PFSK-1 (cell line): ENCODE measurements at regions not wholly inside any gene's neighbourhood (a gene's known extent, or its start where the extent isn't known, plus 50 kb on each side); places are given as distances from the start of the nearest gene placed in this dataset.

Experiments used
- FOXP2 ChIP-seq: optimal IDR thresholded peaks from 2 replicates; pipeline ENCODE3; 2011; ENCODE audit warnings: borderline replicate concordance, control low read depth, inconsistent platforms; ENCODE audit not compliant: insufficient read depth; ENCODE audit errors: extremely low read length, extremely low read depth
- POLR2AphosphoS5 ChIP-seq: IDR thresholded peaks from 2 replicates; pipeline ENCODE4 v1.6.1; 2012; ENCODE audit warnings: low read depth, mild to moderate bottlenecking, control low read depth, low read length, moderate library complexity
- SIN3A ChIP-seq: IDR thresholded peaks from 2 replicates; pipeline ENCODE4 v1.6.1; 2012; ENCODE audit warnings: mild to moderate bottlenecking, low read length, moderate library complexity, borderline replicate concordance; ENCODE audit not compliant: insufficient read depth
- TAF1 ChIP-seq: IDR thresholded peaks from 2 replicates; pipeline ENCODE4 v1.6.1; 2012; ENCODE audit warnings: low read length, control low read depth, borderline replicate concordance; ENCODE audit not compliant: insufficient read depth
- TF ChIP-seq, protein P1 (sequence below), 2 experiments: IDR thresholded peaks; 2 replicates each; pipeline versions ENCODE4 v1.6.1 to v1.8.0; 2011 to 2012; ENCODE audit warnings: low read depth in 2 of 2, low read length in 2 of 2, control low read depth in 1 of 2, inconsistent platforms in 1 of 2, mild to moderate bottlenecking in 1 of 2, moderate library complexity in 1 of 2; ENCODE audit not compliant: insufficient read depth in 1 of 2

DNA sequence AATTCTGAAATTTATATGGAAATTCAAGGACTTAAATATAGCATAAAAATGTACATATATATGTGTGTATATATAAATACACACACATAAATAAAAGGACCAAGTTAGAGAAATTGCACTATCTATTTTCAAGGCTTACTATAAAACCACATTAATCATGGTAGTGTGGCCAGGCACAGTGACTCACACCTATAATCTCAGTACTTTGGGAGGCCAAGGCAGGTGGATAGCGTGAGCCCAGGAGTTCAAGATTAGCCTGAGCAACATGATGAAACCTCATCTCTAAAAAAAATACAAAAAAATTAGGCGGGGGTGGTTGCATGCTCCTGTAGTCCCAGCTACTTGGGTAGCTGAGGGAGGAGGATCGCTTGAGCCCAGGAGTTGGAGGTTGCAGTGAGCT is 171.4 kb upstream of the GORAB start:
- TF ChIP-seq TAF1: no peak
- no peak for TF ChIP-seq POLR2AphosphoS5
- no peak for TF ChIP-seq FOXP2
- TF ChIP-seq, protein P1, sequence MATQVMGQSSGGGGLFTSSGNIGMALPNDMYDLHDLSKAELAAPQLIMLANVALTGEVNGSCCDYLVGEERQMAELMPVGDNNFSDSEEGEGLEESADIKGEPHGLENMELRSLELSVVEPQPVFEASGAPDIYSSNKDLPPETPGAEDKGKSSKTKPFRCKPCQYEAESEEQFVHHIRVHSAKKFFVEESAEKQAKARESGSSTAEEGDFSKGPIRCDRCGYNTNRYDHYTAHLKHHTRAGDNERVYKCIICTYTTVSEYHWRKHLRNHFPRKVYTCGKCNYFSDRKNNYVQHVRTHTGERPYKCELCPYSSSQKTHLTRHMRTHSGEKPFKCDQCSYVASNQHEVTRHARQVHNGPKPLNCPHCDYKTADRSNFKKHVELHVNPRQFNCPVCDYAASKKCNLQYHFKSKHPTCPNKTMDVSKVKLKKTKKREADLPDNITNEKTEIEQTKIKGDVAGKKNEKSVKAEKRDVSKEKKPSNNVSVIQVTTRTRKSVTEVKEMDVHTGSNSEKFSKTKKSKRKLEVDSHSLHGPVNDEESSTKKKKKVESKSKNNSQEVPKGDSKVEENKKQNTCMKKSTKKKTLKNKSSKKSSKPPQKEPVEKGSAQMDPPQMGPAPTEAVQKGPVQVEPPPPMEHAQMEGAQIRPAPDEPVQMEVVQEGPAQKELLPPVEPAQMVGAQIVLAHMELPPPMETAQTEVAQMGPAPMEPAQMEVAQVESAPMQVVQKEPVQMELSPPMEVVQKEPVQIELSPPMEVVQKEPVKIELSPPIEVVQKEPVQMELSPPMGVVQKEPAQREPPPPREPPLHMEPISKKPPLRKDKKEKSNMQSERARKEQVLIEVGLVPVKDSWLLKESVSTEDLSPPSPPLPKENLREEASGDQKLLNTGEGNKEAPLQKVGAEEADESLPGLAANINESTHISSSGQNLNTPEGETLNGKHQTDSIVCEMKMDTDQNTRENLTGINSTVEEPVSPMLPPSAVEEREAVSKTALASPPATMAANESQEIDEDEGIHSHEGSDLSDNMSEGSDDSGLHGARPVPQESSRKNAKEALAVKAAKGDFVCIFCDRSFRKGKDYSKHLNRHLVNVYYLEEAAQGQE (IDR thresholded peaks at IDR 0.05; ENCODE audit: insufficient read depth in 1 of 2, low read depth in 2 of 2, low read length in 2 of 2): no peak
- TF ChIP-seq SIN3A: no peak

DNA sequence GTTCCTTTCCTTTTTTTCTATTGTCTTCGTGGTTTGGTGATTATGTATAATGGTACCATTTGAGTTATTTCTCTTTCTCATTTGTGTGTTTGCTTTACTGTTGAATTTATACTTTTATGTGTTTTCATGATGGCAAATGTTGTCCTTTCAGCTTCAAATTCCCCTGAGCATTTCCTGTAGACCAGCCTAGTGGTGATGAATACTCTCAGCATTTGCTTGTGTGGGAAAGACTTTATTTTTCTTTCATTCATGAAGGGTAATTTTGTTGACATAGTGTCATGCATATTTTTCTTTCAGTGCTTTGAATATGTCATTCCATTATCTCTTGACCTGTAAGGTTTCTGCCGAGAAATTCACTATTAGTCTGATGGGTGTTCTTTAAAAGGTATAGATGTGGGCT is 166.6 kb upstream of the GORAB start:
- TF ChIP-seq POLR2AphosphoS5: no peak
- no peak for TF ChIP-seq FOXP2
- no peak for TF ChIP-seq SIN3A
- TF ChIP-seq, protein P1 (IDR thresholded peaks at IDR 0.05; ENCODE audit: insufficient read depth in 1 of 2, low read depth in 2 of 2, low read length in 2 of 2): no peak
- TF ChIP-seq TAF1: no peak

- TF ChIP-seq POLR2AphosphoS5 (no peak), SIN3A (no peak), FOXP2 (no peak), TAF1 (no peak)
- TF ChIP-seq, protein P1 (IDR thresholded peaks at IDR 0.05; ENCODE audit: insufficient read depth in 1 of 2, low read depth in 2 of 2, low read length in 2 of 2): no peak
Observed at GRCh38 chr1:170366980-170367379, 165.0 kb upstream of the GORAB start.

GRCh38 chr1:170367615-170368014 is 164.4 kb upstream of the GORAB start:
- no peak for TF ChIP-seq TAF1

DNA sequence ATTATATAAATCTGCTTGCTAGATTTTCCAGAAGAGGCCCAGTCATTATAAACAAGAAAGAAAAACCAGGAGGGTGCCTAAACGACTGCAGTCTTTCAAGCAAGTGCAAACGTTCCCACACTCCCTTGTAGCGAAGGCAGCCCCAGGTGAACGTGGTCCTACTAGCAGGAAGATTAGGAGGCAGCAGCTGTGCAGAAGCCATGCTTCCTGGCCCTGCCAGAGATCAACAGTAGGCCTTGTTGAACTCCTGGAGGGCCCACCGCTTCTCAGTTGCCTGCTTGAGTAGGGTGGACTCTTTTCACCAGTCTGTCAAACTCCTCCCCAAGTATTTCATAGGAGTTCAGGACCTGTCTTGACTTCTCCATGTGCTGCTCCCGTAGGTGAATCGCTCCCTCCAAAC is 163.0 kb upstream of the GORAB start:
- TF ChIP-seq SIN3A (no peak), FOXP2 (no peak), POLR2AphosphoS5 (no peak), TAF1 (no peak)
- TF ChIP-seq, protein P1 (IDR thresholded peaks at IDR 0.05; ENCODE audit: insufficient read depth in 1 of 2, low read depth in 2 of 2, low read length in 2 of 2): no peak

GRCh38 chr1:170369417-170369816 is 162.5 kb upstream of the GORAB start:
- TF ChIP-seq TAF1 (no peak), POLR2AphosphoS5 (no peak), SIN3A (no peak), FOXP2 (no peak)
- TF ChIP-seq, protein P1 (IDR thresholded peaks at IDR 0.05; ENCODE audit: insufficient read depth in 1 of 2, low read depth in 2 of 2, low read length in 2 of 2): no peak
